ENCODE measurements at regions not wholly inside any gene's neighbourhood (a gene's known extent, or its start where the extent isn't known, plus 50 kb on each side); places are given as distances from the start of the nearest gene placed in this dataset.

DNA sequence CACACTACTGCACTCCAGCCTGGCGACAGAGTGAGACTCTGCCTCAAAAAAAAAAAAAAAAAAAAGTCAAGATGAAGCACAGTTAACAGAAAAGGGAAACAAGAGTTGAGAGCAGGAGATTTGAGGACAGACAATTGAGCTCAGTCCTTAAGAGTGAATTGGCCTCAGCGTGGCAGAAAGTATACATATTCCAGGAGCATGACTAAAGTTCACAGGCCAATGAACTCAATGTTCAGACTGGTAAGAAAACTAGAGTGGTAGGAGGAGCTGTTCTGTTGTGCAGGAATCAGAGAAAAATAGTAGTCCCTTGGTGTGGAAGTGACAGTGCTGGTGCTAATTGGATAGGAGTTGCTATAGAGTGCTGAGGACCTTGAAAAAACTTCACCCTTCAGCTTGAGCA lies 60.0 kb downstream of the NRN1 start:
- no peak overlapping the region for H3K27ac ChIP-seq (ENCODE audit: low read length)
- no peaks in the 10 kb centered on the region for H3K27me3 ChIP-seq (ENCODE audit: control insufficient read depth in 1 of 2, insufficient read depth in 2 of 2, low read length in 2 of 2)
- H3K4me1 ChIP-seq (ENCODE audit: control insufficient read depth, insufficient read depth, low read length), result no peaks in the 10 kb centered on the region
- H3K36me3 ChIP-seq (ENCODE audit: control insufficient read depth in 2 of 2, insufficient read depth in 2 of 2, low read length in 2 of 2), result no peaks in the 10 kb centered on the region
- peaks cover 0 to 10% of the 10 kb centered on the region in 2 donors for H3K9me3 ChIP-seq (ENCODE audit: control insufficient read depth in 2 of 2, low read length in 2 of 2)
- H3K4me3 ChIP-seq (ENCODE audit: low read length in 2 of 2), result no peak overlapping the region
- no peak overlapping the region for H3K9ac ChIP-seq (ENCODE audit: low read length in 2 of 2)

DNA sequence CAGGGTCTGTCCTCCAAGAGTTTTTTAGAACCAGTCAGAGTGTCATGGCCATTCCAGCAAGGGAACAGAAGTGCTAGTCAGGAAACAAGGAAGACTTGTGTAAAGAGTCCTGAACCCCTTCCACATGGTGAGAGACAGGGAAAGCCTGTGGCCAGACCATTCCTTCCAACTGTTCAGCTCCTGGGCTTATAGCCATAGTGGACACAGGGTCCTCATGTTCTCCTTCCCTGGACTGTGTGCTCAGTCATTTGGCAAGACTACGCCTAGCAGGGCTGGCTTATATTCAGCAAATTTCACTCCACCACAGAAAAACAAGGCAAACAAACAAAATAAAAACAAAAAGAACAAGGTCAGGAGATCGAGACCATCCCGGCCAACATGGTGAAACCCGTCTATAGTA lies 60.5 kb downstream of the NRN1 start:
- Histone ChIP-seq H3K4me3 (ENCODE audit: low read length in 2 of 2) (no peak overlapping the region), H3K27me3 (ENCODE audit: control insufficient read depth in 1 of 2, insufficient read depth in 2 of 2, low read length in 2 of 2) (no peaks in the 10 kb centered on the region), H3K9me3 (ENCODE audit: control insufficient read depth in 2 of 2, low read length in 2 of 2) (peaks cover 0 to 13% of the 10 kb centered on the region in 2 donors), H3K36me3 (ENCODE audit: control insufficient read depth in 2 of 2, insufficient read depth in 2 of 2, low read length in 2 of 2) (no peaks in the 10 kb centered on the region), H3K27ac (ENCODE audit: low read length) (no peak overlapping the region), H3K4me1 (ENCODE audit: control insufficient read depth, insufficient read depth, low read length) (no peaks in the 10 kb centered on the region), H3K9ac (ENCODE audit: low read length in 2 of 2) (no peak overlapping the region)

DNA sequence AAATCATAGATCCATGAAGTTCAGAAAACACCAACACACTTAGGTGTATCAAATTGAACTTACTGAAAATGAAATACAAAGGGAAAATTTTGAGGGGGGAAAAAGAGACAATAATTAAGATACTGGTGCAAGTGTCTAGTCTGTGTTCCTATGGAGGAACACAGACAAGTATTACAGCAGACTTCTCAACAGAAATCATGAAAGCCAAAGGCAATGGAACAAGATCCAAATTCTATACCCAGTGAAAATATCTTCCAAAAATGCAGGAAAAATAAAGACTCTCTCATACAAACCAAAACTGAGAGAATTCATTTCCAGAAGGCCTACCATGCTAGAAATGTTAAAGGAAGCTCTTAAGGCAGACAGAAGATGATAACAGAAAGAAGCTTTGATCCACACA lies 63.1 kb downstream of the NRN1 start:
- no peak overlapping the region for H3K27ac ChIP-seq (ENCODE audit: low read length)
- no peaks in the 10 kb centered on the region for H3K27me3 ChIP-seq (ENCODE audit: control insufficient read depth in 1 of 2, insufficient read depth in 2 of 2, low read length in 2 of 2)
- H3K4me3 ChIP-seq (ENCODE audit: low read length in 2 of 2), result no peak overlapping the region

DNA sequence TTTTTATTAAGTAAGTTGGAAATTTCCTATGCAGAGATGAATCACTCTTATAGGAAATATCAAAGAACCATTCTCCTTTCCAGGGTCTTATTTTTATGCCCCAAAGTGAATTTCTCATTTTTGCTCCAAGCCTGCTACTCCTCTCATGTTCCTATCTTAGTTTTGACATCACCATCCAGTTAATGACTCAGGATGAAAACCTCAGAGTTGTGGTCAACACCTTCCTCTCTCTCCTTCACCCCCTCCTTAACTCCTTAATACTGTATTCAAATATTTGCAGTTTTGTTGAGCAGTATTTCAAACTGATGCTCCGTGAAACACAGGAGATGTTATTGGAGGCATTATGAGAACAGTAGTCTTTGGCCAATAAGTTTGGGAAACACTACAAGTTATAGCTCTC lies 64.1 kb downstream of the NRN1 start:
- H3K27me3 ChIP-seq (ENCODE audit: control insufficient read depth in 1 of 2, insufficient read depth in 2 of 2, low read length in 2 of 2), result no peaks in the 10 kb centered on the region

More for the DNA sequence above, 63.1 kb downstream of the NRN1 start:
- peaks cover 0 to 13% of the 10 kb centered on the region in 2 donors for H3K9me3 ChIP-seq (ENCODE audit: control insufficient read depth in 2 of 2, low read length in 2 of 2)
- no peaks in the 10 kb centered on the region for H3K36me3 ChIP-seq (ENCODE audit: control insufficient read depth in 2 of 2, insufficient read depth in 2 of 2, low read length in 2 of 2)
- no peak overlapping the region for H3K9ac ChIP-seq (ENCODE audit: low read length in 2 of 2)
- peaks cover 3% of the 10 kb centered on the region for H3K4me1 ChIP-seq (ENCODE audit: control insufficient read depth, insufficient read depth, low read length)

DNA sequence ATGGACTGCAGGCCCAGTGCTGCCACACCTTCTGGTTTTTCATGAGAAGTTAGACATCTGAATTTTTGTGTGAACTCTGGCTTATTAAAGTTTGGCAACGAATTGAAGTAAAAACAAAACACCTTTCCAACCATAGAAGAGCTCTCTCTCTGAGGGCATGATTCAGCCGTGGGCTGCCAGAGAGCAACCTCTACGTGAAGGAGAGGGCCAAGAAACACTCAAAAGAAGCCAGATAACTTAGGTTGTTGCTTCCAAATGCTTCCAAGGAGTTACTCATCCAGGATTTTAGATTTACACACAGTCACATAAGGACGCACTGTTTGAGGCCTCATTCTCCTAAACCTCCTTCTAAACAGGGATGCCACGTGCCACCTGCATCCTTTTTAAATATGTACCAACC lies 65.5 kb downstream of the NRN1 start:
- H3K36me3 ChIP-seq (ENCODE audit: control insufficient read depth in 2 of 2, insufficient read depth in 2 of 2, low read length in 2 of 2), result no peaks in the 10 kb centered on the region
- no peak overlapping the region for H3K4me3 ChIP-seq (ENCODE audit: low read length in 2 of 2)
- no peaks in the 10 kb centered on the region for H3K27me3 ChIP-seq (ENCODE audit: control insufficient read depth in 1 of 2, insufficient read depth in 2 of 2, low read length in 2 of 2)
- H3K4me1 ChIP-seq (ENCODE audit: control insufficient read depth, insufficient read depth, low read length), result peaks cover 3% of the 10 kb centered on the region
- H3K27ac ChIP-seq (ENCODE audit: low read length), result no peak overlapping the region
- no peak overlapping the region for H3K9ac ChIP-seq (ENCODE audit: low read length in 2 of 2)
- peaks cover 0 to 13% of the 10 kb centered on the region in 2 donors for H3K9me3 ChIP-seq (ENCODE audit: control insufficient read depth in 2 of 2, low read length in 2 of 2)

More for the DNA sequence above, 64.1 kb downstream of the NRN1 start:
- no peak overlapping the region for H3K4me3 ChIP-seq (ENCODE audit: low read length in 2 of 2)
- no peak overlapping the region for H3K9ac ChIP-seq (ENCODE audit: low read length in 2 of 2)
- H3K4me1 ChIP-seq (ENCODE audit: control insufficient read depth, insufficient read depth, low read length), result peaks cover 3% of the 10 kb centered on the region
- H3K27ac ChIP-seq (ENCODE audit: low read length), result no peak overlapping the region
- no peaks in the 10 kb centered on the region for H3K36me3 ChIP-seq (ENCODE audit: control insufficient read depth in 2 of 2, insufficient read depth in 2 of 2, low read length in 2 of 2)
- peaks cover 0 to 13% of the 10 kb centered on the region in 2 donors for H3K9me3 ChIP-seq (ENCODE audit: control insufficient read depth in 2 of 2, low read length in 2 of 2)

DNA sequence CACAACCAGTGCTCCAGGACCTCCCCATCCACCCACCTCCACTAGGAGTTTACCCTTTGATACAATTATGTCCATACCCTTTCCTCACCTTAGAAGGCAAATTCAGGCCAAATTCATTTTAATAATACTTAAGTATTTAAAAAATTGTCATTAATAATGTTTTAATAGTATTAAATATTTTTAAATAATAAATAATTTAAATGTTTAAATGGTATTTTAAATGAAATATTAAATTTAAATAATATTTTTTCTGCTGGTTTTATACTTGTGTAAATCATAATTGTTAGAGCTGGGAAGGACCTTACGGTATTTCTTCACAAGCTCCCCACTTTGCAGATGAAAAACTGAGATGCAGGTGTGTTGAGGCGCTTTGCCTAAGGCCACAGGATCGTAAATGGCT lies 67.8 kb downstream of the NRN1 start:
- Histone ChIP-seq H3K27me3 (ENCODE audit: control insufficient read depth in 1 of 2, insufficient read depth in 2 of 2, low read length in 2 of 2) (no peaks in the 10 kb centered on the region), H3K4me3 (ENCODE audit: low read length in 2 of 2) (no peak overlapping the region), H3K27ac (ENCODE audit: low read length) (no peak overlapping the region), H3K36me3 (ENCODE audit: control insufficient read depth in 2 of 2, insufficient read depth in 2 of 2, low read length in 2 of 2) (no peaks in the 10 kb centered on the region), H3K9ac (ENCODE audit: low read length in 2 of 2) (no peak overlapping the region), H3K9me3 (ENCODE audit: control insufficient read depth in 2 of 2, low read length in 2 of 2) (peaks cover 3 to 8% of the 10 kb centered on the region in 2 donors), H3K4me1 (ENCODE audit: control insufficient read depth, insufficient read depth, low read length) (peaks cover 3% of the 10 kb centered on the region)

DNA sequence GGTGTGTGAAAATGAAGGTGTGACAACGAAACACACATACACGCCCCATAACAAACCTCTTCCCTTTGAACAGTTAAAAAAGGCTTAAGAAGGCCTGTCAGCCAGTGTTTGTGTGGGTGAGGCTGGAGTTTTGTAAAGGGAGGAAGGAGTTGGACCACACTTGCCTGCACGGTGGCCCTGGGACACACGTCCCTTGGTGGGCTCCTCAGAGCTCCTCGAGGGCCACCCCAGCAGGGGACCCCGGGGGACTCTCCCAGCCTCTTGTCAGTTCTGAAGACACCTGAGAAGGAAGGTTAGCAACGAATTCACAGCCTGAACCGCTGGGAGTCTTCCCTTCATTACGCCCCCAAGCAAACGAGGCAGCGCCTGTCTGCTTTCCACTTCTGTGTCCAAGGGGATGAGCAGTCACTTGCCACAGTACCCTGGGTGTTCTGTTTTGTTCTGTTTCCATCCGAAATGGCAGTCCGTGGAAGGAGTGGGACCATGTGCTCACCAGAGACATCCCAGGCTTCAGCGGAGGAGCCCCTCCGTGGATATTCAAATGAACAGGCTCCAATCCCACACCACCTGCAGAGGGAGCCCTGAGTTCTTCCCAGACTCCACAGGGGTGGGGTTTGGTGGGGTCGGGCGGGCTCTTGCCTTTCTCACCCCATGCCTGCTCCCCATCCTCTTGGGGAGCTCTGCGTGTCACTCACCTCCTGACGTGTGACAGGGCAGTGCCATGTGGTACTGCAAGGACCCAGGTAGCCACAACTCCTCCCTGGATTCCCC lies 68.6 kb downstream of the NRN1 start:
- Histone ChIP-seq H3K4me3 (ENCODE audit: low read length in 2 of 2) (no peak overlapping the region), H3K27me3 (ENCODE audit: control insufficient read depth in 1 of 2, insufficient read depth in 2 of 2, low read length in 2 of 2) (no peaks in the 10 kb centered on the region), H3K36me3 (ENCODE audit: control insufficient read depth in 2 of 2, insufficient read depth in 2 of 2, low read length in 2 of 2) (no peaks in the 10 kb centered on the region), H3K27ac (ENCODE audit: low read length) (no peak overlapping the region), H3K9me3 (ENCODE audit: control insufficient read depth in 2 of 2, low read length in 2 of 2) (peaks cover 3 to 9% of the 10 kb centered on the region in 2 donors), H3K4me1 (ENCODE audit: control insufficient read depth, insufficient read depth, low read length) (peaks cover 3% of the 10 kb centered on the region), H3K9ac (ENCODE audit: low read length in 2 of 2) (no peak overlapping the region)

DNA sequence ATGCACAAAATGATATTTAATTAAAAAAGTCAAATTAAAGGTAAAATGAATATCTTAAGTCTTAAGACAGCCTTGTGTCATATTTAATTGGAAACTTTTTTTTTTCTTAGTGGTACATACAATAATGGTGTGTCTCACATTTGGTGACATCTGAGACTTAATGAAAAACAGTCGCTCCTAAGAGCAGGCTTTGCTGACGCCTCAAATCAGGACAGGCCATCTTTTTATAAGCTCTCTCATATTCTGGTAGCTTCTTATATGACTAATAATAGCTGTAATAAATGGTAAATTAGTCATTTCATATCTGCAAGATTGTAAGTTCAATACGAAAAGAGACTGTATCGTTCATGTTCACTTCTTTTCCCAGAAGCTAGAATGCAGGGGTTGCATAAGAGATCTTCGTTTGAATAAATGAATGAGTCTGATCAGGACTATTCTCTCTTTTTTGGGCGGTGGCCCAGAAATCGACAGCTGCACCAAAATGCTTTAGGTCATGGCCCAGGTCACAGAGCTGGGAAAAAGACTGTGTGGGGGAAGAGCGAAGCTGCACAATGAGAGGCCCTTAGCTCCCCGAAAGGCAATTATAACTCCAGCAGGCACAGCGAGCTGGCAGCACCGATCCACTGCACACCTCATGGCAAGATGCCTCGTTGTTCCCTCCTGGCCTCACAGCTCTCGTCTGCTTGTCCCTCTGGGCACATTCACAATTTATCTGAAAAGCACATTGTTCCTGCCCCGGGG lies 69.4 kb downstream of the NRN1 start:
- Histone ChIP-seq H3K36me3 (ENCODE audit: control insufficient read depth in 2 of 2, insufficient read depth in 2 of 2, low read length in 2 of 2) (no peaks in the 10 kb centered on the region), H3K27ac (ENCODE audit: low read length) (no peak overlapping the region), H3K27me3 (ENCODE audit: control insufficient read depth in 1 of 2, insufficient read depth in 2 of 2, low read length in 2 of 2) (no peaks in the 10 kb centered on the region), H3K9me3 (ENCODE audit: control insufficient read depth in 2 of 2, low read length in 2 of 2) (peaks cover 3 to 12% of the 10 kb centered on the region in 2 donors), H3K4me1 (ENCODE audit: control insufficient read depth, insufficient read depth, low read length) (peaks cover 3% of the 10 kb centered on the region), H3K4me3 (ENCODE audit: low read length in 2 of 2) (no peak overlapping the region), H3K9ac (ENCODE audit: low read length in 2 of 2) (no peak overlapping the region)

DNA sequence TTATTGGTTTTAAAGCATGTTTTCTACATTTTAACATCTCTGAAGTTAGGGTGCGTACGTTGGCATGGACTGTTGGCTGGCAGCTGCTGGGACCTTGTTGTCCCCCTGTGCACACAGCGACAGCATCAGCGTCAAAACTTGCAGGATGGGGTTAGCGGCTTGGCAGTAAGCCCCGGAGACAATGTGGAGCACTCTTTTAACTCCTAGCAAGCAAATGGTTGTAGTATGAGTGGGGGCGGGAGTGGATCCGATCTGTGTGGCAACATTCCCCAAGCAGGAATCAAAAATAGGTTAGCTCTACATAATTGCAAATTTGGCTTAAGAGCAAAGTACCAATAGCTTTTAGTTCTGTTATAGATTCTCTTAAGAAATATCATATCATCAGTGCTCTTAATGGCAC lies 70.1 kb downstream of the NRN1 start:
- Histone ChIP-seq H3K9me3 (ENCODE audit: control insufficient read depth in 2 of 2, low read length in 2 of 2) (peaks cover 3 to 12% of the 10 kb centered on the region in 2 donors), H3K4me1 (ENCODE audit: control insufficient read depth, insufficient read depth, low read length) (peaks cover 3% of the 10 kb centered on the region), H3K4me3 (ENCODE audit: low read length in 2 of 2) (no peak overlapping the region), H3K9ac (ENCODE audit: low read length in 2 of 2) (no peak overlapping the region), H3K27me3 (ENCODE audit: control insufficient read depth in 1 of 2, insufficient read depth in 2 of 2, low read length in 2 of 2) (no peaks in the 10 kb centered on the region), H3K36me3 (ENCODE audit: control insufficient read depth in 2 of 2, insufficient read depth in 2 of 2, low read length in 2 of 2) (no peaks in the 10 kb centered on the region), H3K27ac (ENCODE audit: low read length) (no peak overlapping the region)

DNA sequence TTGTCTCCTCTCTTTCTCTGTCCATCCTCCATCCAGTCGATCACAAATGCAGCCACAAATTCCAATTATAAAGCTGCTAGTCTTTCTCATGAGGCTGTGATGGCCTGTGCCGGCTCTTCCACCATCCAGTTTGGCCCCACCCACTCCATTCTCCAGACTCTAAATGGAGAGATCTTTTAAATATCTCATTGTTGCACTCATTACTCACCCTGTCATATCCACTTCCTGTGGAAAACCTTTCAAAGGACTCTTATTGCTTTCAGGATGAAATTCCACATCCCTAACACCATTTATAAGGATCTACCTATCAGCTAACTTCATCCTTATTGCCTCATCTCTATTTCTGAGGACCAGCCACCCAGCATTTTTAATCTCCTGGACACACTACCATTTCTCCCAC lies 70.6 kb downstream of the NRN1 start:
- H3K27ac ChIP-seq (ENCODE audit: low read length), result no peak overlapping the region
- H3K27me3 ChIP-seq (ENCODE audit: control insufficient read depth in 1 of 2, insufficient read depth in 2 of 2, low read length in 2 of 2), result no peaks in the 10 kb centered on the region
- no peaks in the 10 kb centered on the region for H3K36me3 ChIP-seq (ENCODE audit: control insufficient read depth in 2 of 2, insufficient read depth in 2 of 2, low read length in 2 of 2)
- H3K4me1 ChIP-seq (ENCODE audit: control insufficient read depth, insufficient read depth, low read length), result peaks cover 3% of the 10 kb centered on the region
- H3K4me3 ChIP-seq (ENCODE audit: low read length in 2 of 2), result no peak overlapping the region
- no peak overlapping the region for H3K9ac ChIP-seq (ENCODE audit: low read length in 2 of 2)
- peaks cover 0 to 12% of the 10 kb centered on the region in 2 donors for H3K9me3 ChIP-seq (ENCODE audit: control insufficient read depth in 2 of 2, low read length in 2 of 2)

DNA sequence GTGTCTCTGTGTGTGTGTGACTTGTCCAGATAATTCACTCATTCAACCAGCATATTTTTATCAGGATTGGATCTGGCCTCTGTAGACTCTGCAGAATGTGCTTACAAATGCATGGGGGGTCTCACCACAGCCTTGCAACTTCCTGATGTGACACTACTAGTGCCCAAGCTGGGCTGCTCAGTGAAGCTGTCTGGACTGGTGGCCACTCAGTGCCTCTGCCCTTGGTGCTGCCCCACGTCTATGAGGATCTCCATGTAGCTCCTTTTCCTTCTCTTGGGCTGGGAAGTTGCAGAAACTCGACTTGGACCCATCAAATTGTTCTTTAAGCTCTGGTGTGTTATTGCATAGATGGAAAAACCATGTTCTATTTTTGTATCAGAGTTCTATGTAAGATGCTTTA lies 75.8 kb downstream of the NRN1 start:
- H3K4me1 ChIP-seq (ENCODE audit: control insufficient read depth, insufficient read depth, low read length), result no peaks in the 10 kb centered on the region
- peaks cover 0 to 20% of the 10 kb centered on the region in 2 donors for H3K9me3 ChIP-seq (ENCODE audit: control insufficient read depth in 2 of 2, low read length in 2 of 2)
- no peak overlapping the region for H3K4me3 ChIP-seq (ENCODE audit: low read length in 2 of 2)
- H3K9ac ChIP-seq (ENCODE audit: low read length in 2 of 2), result no peak overlapping the region
- H3K36me3 ChIP-seq (ENCODE audit: control insufficient read depth in 2 of 2, insufficient read depth in 2 of 2, low read length in 2 of 2), result no peaks in the 10 kb centered on the region
- no peaks in the 10 kb centered on the region for H3K27me3 ChIP-seq (ENCODE audit: control insufficient read depth in 1 of 2, insufficient read depth in 2 of 2, low read length in 2 of 2)
- H3K27ac ChIP-seq (ENCODE audit: low read length), result no peak overlapping the region

All from stomach smooth muscle (tissue), 2 donors.